ENCODE measurements at regions not wholly inside any gene's neighbourhood (a gene's known extent, or its start where the extent isn't known, plus 50 kb on each side); places are given as distances from the start of the nearest gene placed in this dataset.

- no peaks in the 10 kb centered on the region for H3K36me3 ChIP-seq (replicated peaks in 1 of 2)
- intact Hi-C loops (cut with DNase I) = no loop called here
- H3K4me3 ChIP-seq = no peak overlapping the region
- no peaks in the 10 kb centered on the region for H3K4me1 ChIP-seq (replicated peaks in 1 of 2)
- no peaks in the 10 kb centered on the region for H3K27me3 ChIP-seq
- H3K27ac ChIP-seq = no peak overlapping the region
- H3K9me3 ChIP-seq (replicated peaks in 1 of 3) = no peaks in the 10 kb centered on the region
- TF ChIP-seq CTCF (IDR thresholded peaks at IDR 0.05) (no peak), POLR2A (IDR thresholded peaks at IDR 0.05) (no peak)
- DNase-seq = no peak
- 82 to 86% (median 85%) methylated on average over 10 to 11 of the region's 11 CpGs for WGBS, 4 donors
Measured at GRCh38 chr4:187304133-187304532, 580.5 kb upstream of the FAT1 start.

GRCh38 chr4:187307131-187307530 lies 583.5 kb upstream of the FAT1 start:
- H3K4me3 ChIP-seq = no peak overlapping the region
- no peak for TF ChIP-seq POLR2A (IDR thresholded peaks at IDR 0.05)
- no peak for TF ChIP-seq CTCF (IDR thresholded peaks at IDR 0.05)
- intact Hi-C loops (cut with DNase I) = no loop called here
- H3K4me1 ChIP-seq (replicated peaks in 1 of 2) = no peaks in the 10 kb centered on the region
- no peaks in the 10 kb centered on the region for H3K27me3 ChIP-seq
- no peak for DNase-seq
- H3K9me3 ChIP-seq (replicated peaks in 1 of 3) = no peaks in the 10 kb centered on the region
- H3K36me3 ChIP-seq (replicated peaks in 1 of 2) = no peaks in the 10 kb centered on the region
- no peak overlapping the region for H3K27ac ChIP-seq
- 70 to 89% (median 82%) methylated on average over 2 of the region's 2 CpGs for WGBS, 4 donors

GRCh38 chr4:187309456-187309855 lies 585.8 kb upstream of the FAT1 start:
- Histone ChIP-seq H3K27me3 (no peaks in the 10 kb centered on the region), H3K36me3 (replicated peaks in 1 of 2) (no peaks in the 10 kb centered on the region), H3K27ac (no peak overlapping the region), H3K4me1 (replicated peaks in 1 of 2) (no peaks in the 10 kb centered on the region), H3K4me3 (no peak overlapping the region), H3K9me3 (replicated peaks in 1 of 3) (no peaks in the 10 kb centered on the region)
- DNase-seq = no peak
- TF ChIP-seq POLR2A (IDR thresholded peaks at IDR 0.05) (no peak), CTCF (IDR thresholded peaks at IDR 0.05) (no peak)
- intact Hi-C loops (cut with DNase I) = no loop called here
- WGBS, 4 donors = 66 to 85% (median 70%) methylated on average over 3 of the region's 3 CpGs

GRCh38 chr4:187312299-187312698 lies 588.6 kb upstream of the FAT1 start:
- no peaks in the 10 kb centered on the region for H3K36me3 ChIP-seq (replicated peaks in 1 of 2)
- no peak for DNase-seq
- no peak overlapping the region for H3K27ac ChIP-seq
- 58 to 73% (median 66%) methylated on average over 1 of the region's 1 CpG for WGBS, 4 donors
- intact Hi-C loops (cut with DNase I) = no loop called here
- no peaks in the 10 kb centered on the region for H3K9me3 ChIP-seq (replicated peaks in 1 of 3)
- H3K27me3 ChIP-seq = no peaks in the 10 kb centered on the region
- H3K4me1 ChIP-seq (replicated peaks in 1 of 2) = no peaks in the 10 kb centered on the region
- TF ChIP-seq CTCF (IDR thresholded peaks at IDR 0.05) = no peak
- TF ChIP-seq POLR2A (IDR thresholded peaks at IDR 0.05) = no peak
- H3K4me3 ChIP-seq = no peak overlapping the region
